HepG2 (cell line): ENCODE measurements at regions not wholly inside any gene's neighbourhood (a gene's known extent, or its start where the extent isn't known, plus 50 kb on each side); places are given as distances from the start of the nearest gene placed in this dataset.

ENCODE experiments used
- ASH2L ChIP-seq: fragments of 300-600, 200-600 bp; sonication (generic); IDR thresholded peaks from 2 replicates; pipeline ENCODE4 v1.7.0; 2017; ENCODE audit warnings: low read depth, mild to moderate bottlenecking, moderate library complexity, mixed read lengths, low read length; ENCODE audit not compliant: insufficient read length
- MEIS1 ChIP-seq: sonication (generic); formaldehyde crosslinking; IDR thresholded peaks from 2 replicates; pipeline ENCODE4 v1.9.0; 2021; ENCODE audit warnings: mild to moderate bottlenecking, missing genetic modification reagents, moderate library complexity, borderline replicate concordance
- MTA1 ChIP-seq: sonication (generic); formaldehyde crosslinking; IDR thresholded peaks from 2 replicates; pipeline ENCODE4 v1.4.0; 2020; ENCODE audit warnings: missing genetic modification reagents, mild to moderate bottlenecking, borderline replicate concordance
- POLR2G ChIP-seq: fragments of 200-400 bp; formaldehyde crosslinking; IDR thresholded peaks from 2 replicates; pipeline ENCODE4 v1.6.1; 2018; ENCODE audit warnings: mild to moderate bottlenecking, low read depth, low read length, moderate library complexity
- SP2 ChIP-seq: sonication (generic); formaldehyde crosslinking; IDR thresholded peaks from 2 replicates; pipeline ENCODE4 v1.5.1; 2020; ENCODE audit warnings: mild to moderate bottlenecking, missing genetic modification reagents
- THAP11 ChIP-seq: IDR thresholded peaks from 2 replicates; pipeline ENCODE4 v1.6.1; 2016; ENCODE audit warnings: missing biosample characterization, missing genetic modification reagents
- ZNF138 ChIP-seq: sonication (generic); formaldehyde crosslinking; IDR thresholded peaks from 2 replicates; pipeline ENCODE4 v1.5.0; 2020; ENCODE audit warnings: mild to moderate bottlenecking, low read depth, missing genetic modification reagents
- ZNF143 ChIP-seq: sonication (generic); formaldehyde crosslinking; IDR thresholded peaks from 2 replicates; pipeline ENCODE4 v1.4.0; 2020; ENCODE audit warnings: missing genetic modification reagents
- ZNF850 ChIP-seq: sonication (generic); formaldehyde crosslinking; conservative IDR thresholded peaks from 2 replicates; pipeline ENCODE4 v1.9.0; 2021; ENCODE audit warnings: mild to moderate bottlenecking, missing genetic modification reagents
- TF ChIP-seq, protein P1 (sequence below): sonication (generic); formaldehyde crosslinking; IDR thresholded peaks from 2 replicates; pipeline ENCODE4 v1.4.0; 2020; ENCODE audit warnings: low read depth, mild to moderate bottlenecking, missing genetic modification reagents
- TF ChIP-seq, protein P2 (sequence below): IDR thresholded peaks from 2 replicates; pipeline ENCODE4 v1.6.1; 2016; ENCODE audit warnings: mild to moderate bottlenecking

DNA sequence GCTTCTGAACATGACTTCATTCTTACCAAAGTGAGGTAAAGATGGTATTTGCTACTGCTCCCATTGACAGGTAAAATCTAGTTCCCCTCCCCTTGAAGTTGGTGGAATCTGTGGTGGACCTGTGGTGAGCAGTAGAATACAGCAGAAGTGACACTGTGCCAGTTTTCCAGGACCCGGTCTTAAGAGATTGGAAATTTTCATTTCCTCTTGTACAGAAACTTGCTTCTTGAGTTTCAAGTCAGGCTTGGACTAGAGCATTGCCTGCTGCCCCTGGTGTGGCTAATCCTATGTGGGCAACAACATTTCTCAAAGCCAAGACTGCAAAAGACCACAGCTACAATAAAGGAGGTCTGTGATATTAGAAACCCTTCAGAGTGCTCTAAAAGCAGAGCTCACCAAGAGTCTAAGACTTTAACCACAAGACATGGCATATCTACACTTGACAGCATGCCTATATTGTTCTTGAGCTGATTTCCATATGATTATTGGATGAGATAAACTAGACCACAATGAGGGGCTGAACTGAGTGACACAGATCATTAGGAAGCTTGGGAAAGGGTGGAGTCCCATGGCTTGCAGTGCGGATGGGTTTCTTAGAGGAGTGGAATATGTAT is 458.1 kb downstream of the BCL11A start (continued):
- TF ChIP-seq POLR2G (no peak), ASH2L (no peak), ZNF143 (CRISPR knock-in tag) (no peak), THAP11 (CRISPR knock-in tag) (no peak), ZNF850 (CRISPR knock-in tag) (no peak), ZNF138 (CRISPR knock-in tag) (no peak), MEIS1 (CRISPR knock-in tag) (no peak), SP2 (no peak), MTA1 (no peak)
- TF ChIP-seq, protein P1, sequence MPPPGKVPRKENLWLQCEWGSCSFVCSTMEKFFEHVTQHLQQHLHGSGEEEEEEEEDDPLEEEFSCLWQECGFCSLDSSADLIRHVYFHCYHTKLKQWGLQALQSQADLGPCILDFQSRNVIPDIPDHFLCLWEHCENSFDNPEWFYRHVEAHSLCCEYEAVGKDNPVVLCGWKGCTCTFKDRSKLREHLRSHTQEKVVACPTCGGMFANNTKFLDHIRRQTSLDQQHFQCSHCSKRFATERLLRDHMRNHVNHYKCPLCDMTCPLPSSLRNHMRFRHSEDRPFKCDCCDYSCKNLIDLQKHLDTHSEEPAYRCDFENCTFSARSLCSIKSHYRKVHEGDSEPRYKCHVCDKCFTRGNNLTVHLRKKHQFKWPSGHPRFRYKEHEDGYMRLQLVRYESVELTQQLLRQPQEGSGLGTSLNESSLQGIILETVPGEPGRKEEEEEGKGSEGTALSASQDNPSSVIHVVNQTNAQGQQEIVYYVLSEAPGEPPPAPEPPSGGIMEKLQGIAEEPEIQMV, result no peak
- TF ChIP-seq, protein P2, sequence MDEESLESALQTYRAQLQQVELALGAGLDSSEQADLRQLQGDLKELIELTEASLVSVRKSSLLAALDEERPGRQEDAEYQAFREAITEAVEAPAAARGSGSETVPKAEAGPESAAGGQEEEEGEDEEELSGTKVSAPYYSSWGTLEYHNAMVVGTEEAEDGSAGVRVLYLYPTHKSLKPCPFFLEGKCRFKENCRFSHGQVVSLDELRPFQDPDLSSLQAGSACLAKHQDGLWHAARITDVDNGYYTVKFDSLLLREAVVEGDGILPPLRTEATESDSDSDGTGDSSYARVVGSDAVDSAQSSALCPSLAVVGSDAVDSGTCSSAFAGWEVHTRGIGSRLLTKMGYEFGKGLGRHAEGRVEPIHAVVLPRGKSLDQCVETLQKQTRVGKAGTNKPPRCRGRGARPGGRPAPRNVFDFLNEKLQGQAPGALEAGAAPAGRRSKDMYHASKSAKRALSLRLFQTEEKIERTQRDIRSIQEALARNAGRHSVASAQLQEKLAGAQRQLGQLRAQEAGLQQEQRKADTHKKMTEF (CRISPR knock-in tag), result no peak
